DND-41 (cell line): ENCODE measurements at regions not wholly inside any gene's neighbourhood (a gene's known extent, or its start where the extent isn't known, plus 50 kb on each side); places are given as distances from the start of the nearest gene placed in this dataset.

Experiments used
- ATAC-seq: fragments of 200-7000 bp; cut with Tn5 transposase; 3 replicates; pipeline ENCODE4 v1.9.1; 2021; ENCODE audit warnings: low read depth; ENCODE audit not compliant: insufficient read depth
- DNase-seq: peaks from one replicate; pipeline ENCODE4 v3.0.0-alpha.2; 2020
- H2AFZ ChIP-seq: 2 replicates; pipeline ENCODE4 v1.6.0; 2012; ENCODE audit warnings: low read depth, low read length
- H3K27ac ChIP-seq: 2 replicates; pipeline ENCODE4 v1.5.1; 2012; ENCODE audit warnings: low read length, inconsistent platforms
- H3K27me3 ChIP-seq: fragments of 200-600 bp; sonication (generic); 2 replicates; pipeline ENCODE4 v1.6.0; 2012; ENCODE audit warnings: low read length, mild to moderate bottlenecking, inconsistent platforms; ENCODE audit not compliant: insufficient read depth, poor library complexity
- H3K36me3 ChIP-seq: 2 replicates; pipeline ENCODE4 v1.5.1; 2012; ENCODE audit warnings: low read length, inconsistent platforms; ENCODE audit not compliant: insufficient read depth
- H3K4me1 ChIP-seq: 2 replicates; pipeline ENCODE4 v1.5.1; 2012; ENCODE audit warnings: mild to moderate bottlenecking, low read length; ENCODE audit not compliant: insufficient read depth
- H3K4me2 ChIP-seq: 2 replicates; pipeline ENCODE4 v1.6.0; 2012; ENCODE audit warnings: mild to moderate bottlenecking, moderate library complexity, low read length, inconsistent platforms; ENCODE audit not compliant: insufficient read depth
- H3K4me3 ChIP-seq, 2 experiments: fragments of 200-600 bp in 1 of 2; shearing (Covaris generic) in 1 of 2; 2 replicates each; pipeline ENCODE4 v1.5.1; 2012 to 2016; ENCODE audit warnings: inconsistent platforms in 2 of 2, low read length in 2 of 2, mild to moderate bottlenecking in 2 of 2, low read depth in 1 of 2, moderate library complexity in 1 of 2
- H3K79me2 ChIP-seq: 2 replicates; pipeline ENCODE4 v1.6.0; 2012; ENCODE audit warnings: low read length, inconsistent platforms; ENCODE audit not compliant: insufficient read depth
- H3K9ac ChIP-seq: 2 replicates; pipeline ENCODE4 v1.6.0; 2012; ENCODE audit warnings: low read depth, mild to moderate bottlenecking, inconsistent platforms, low read length, moderate library complexity
- H3K9me3 ChIP-seq: 2 replicates; pipeline ENCODE4 v1.5.1; 2012; ENCODE audit warnings: low read length, moderate library complexity, mild to moderate bottlenecking, inconsistent platforms; ENCODE audit not compliant: insufficient read depth, severe bottlenecking
- H4K20me1 ChIP-seq: 2 replicates; pipeline ENCODE4 v1.6.0; 2012; ENCODE audit warnings: low read length; ENCODE audit not compliant: insufficient read depth
- CTCF ChIP-seq: IDR thresholded peaks from 2 replicates; pipeline ENCODE4 v1.5.1; 2012; ENCODE audit warnings: borderline replicate concordance, low read length, moderate library complexity, mild to moderate bottlenecking; ENCODE audit not compliant: poor library complexity, severe bottlenecking; ENCODE audit errors: extremely low read depth
- EZH2 ChIP-seq: IDR thresholded peaks from 3 replicates; pipeline ENCODE4 v1.6.1; 2012; ENCODE audit warnings: borderline replicate concordance, low read depth, mild to moderate bottlenecking, moderate library complexity, low read length, inconsistent platforms; ENCODE audit not compliant: severe bottlenecking

- Histone ChIP-seq H3K27ac (no peak overlapping the region), H3K79me2 (no peaks in the 10 kb centered on the region), H3K9ac (no peak overlapping the region), H3K27me3 (no peaks in the 10 kb centered on the region), H2AFZ (no peak overlapping the region), H4K20me1 (no peaks in the 10 kb centered on the region), H3K9me3 (no peaks in the 10 kb centered on the region), H3K4me1 (no peaks in the 10 kb centered on the region), H3K36me3 (no peaks in the 10 kb centered on the region), H3K4me3 (no peak overlapping the region), H3K4me2 (no peak overlapping the region)
- ATAC-seq (no peak), DNase-seq (no peak)
- TF ChIP-seq EZH2 = no peak
- no peak for TF ChIP-seq CTCF
Observed at GRCh38 chr5:175047048-175047447, 322.7 kb downstream of the MSX2 start.

GRCh38 chr5:175045820-175046219, 321.4 kb downstream of the MSX2 start:
- Histone ChIP-seq H4K20me1 (no peaks in the 10 kb centered on the region), H3K79me2 (no peaks in the 10 kb centered on the region), H3K4me1 (no peaks in the 10 kb centered on the region), H3K36me3 (no peaks in the 10 kb centered on the region), H3K4me2 (no peak overlapping the region), H3K27ac (no peak overlapping the region), H3K27me3 (no peaks in the 10 kb centered on the region), H3K9me3 (no peaks in the 10 kb centered on the region), H3K4me3 (no peak overlapping the region), H2AFZ (no peak overlapping the region), H3K9ac (no peak overlapping the region)
- ATAC-seq (no peak), DNase-seq (no peak)
- TF ChIP-seq CTCF = no peak
- no peak for TF ChIP-seq EZH2

DNA sequence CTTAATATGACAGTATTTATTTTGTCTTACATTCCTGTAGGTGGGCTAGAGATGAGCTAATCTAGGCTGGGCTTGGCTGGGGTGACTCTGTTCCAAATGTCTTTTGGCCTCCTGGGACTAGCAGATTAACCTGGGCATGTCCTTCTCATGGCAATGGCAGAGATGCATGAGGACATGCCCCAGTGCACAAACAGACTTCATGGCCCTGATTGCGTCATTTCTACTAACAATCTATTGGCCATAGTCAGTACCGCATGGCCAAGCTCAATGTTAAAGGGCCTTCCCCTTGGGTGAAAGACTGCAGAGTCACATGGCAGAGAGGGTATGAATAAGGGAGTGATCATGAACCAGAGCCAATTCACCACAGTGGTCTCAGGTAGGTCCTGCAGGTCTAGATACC, 313.4 kb downstream of the MSX2 start:
- H3K36me3 ChIP-seq = no peaks in the 10 kb centered on the region
- H3K27ac ChIP-seq = no peak overlapping the region
- H3K27me3 ChIP-seq = no peaks in the 10 kb centered on the region
- H3K9ac ChIP-seq = no peak overlapping the region
- H3K79me2 ChIP-seq = no peaks in the 10 kb centered on the region
- no peak overlapping the region for H2AFZ ChIP-seq
- TF ChIP-seq CTCF (no peak), EZH2 (no peak)
- no peaks in the 10 kb centered on the region for H3K4me1 ChIP-seq
- H4K20me1 ChIP-seq = no peaks in the 10 kb centered on the region
- no peaks in the 10 kb centered on the region for H3K9me3 ChIP-seq
- H3K4me2 ChIP-seq = no peak overlapping the region
- H3K4me3 ChIP-seq = no peak overlapping the region
- DNase-seq (no peak), ATAC-seq (no peak)
